ENCODE measurements at regions not wholly inside any gene's neighbourhood (a gene's known extent, or its start where the extent isn't known, plus 50 kb on each side); places are given as distances from the start of the nearest gene placed in this dataset.
"Not testable (repeated sequence)": the region's sequence is repeated elsewhere in the genome, so short reads cannot be mapped to it uniquely, and the experiment has no call there.

GRCh38 chr14:85071447-85071846 is 458.5 kb upstream of the FLRT2 start:
- H3K36me3 ChIP-seq: no peaks in the 10 kb centered on the region
- H3K4me1 ChIP-seq (ENCODE audit: control insufficient read depth in 1 of 2, insufficient read depth in 1 of 2, low read depth in 1 of 2, low read length in 1 of 2): no peaks in the 10 kb centered on the region
- TF ChIP-seq, protein P1, sequence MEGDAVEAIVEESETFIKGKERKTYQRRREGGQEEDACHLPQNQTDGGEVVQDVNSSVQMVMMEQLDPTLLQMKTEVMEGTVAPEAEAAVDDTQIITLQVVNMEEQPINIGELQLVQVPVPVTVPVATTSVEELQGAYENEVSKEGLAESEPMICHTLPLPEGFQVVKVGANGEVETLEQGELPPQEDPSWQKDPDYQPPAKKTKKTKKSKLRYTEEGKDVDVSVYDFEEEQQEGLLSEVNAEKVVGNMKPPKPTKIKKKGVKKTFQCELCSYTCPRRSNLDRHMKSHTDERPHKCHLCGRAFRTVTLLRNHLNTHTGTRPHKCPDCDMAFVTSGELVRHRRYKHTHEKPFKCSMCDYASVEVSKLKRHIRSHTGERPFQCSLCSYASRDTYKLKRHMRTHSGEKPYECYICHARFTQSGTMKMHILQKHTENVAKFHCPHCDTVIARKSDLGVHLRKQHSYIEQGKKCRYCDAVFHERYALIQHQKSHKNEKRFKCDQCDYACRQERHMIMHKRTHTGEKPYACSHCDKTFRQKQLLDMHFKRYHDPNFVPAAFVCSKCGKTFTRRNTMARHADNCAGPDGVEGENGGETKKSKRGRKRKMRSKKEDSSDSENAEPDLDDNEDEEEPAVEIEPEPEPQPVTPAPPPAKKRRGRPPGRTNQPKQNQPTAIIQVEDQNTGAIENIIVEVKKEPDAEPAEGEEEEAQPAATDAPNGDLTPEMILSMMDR (IDR thresholded peaks at IDR 0.05): no peak
- no peaks in the 10 kb centered on the region for H3K9me3 ChIP-seq
- no peak overlapping the region for H3K4me3 ChIP-seq (ENCODE audit: low read depth in 1 of 2, low read length in 1 of 2)
- H3K27ac ChIP-seq: no peak overlapping the region
- H3K27me3 ChIP-seq: no peaks in the 10 kb centered on the region

GRCh38 chr14:85074955-85075354 is 455.0 kb upstream of the FLRT2 start:
- Histone ChIP-seq H3K27ac (no peak overlapping the region), H3K9me3 (no peaks in the 10 kb centered on the region), H3K36me3 (no peaks in the 10 kb centered on the region), H3K4me1 (ENCODE audit: control insufficient read depth in 1 of 2, insufficient read depth in 1 of 2, low read depth in 1 of 2, low read length in 1 of 2) (no peaks in the 10 kb centered on the region), H3K4me3 (ENCODE audit: low read depth in 1 of 2, low read length in 1 of 2) (no peak overlapping the region), H3K27me3 (no peaks in the 10 kb centered on the region)
- TF ChIP-seq, protein P1 (IDR thresholded peaks at IDR 0.05): no peak

GRCh38 chr14:85075694-85076476 is 454.1 kb upstream of the FLRT2 start:
- Histone ChIP-seq H3K9me3 (no peaks in the 10 kb centered on the region), H3K36me3 (no peaks in the 10 kb centered on the region), H3K4me3 (ENCODE audit: low read depth in 1 of 2, low read length in 1 of 2) (no peak overlapping the region), H3K27ac (no peak overlapping the region), H3K4me1 (ENCODE audit: control insufficient read depth in 1 of 2, insufficient read depth in 1 of 2, low read depth in 1 of 2, low read length in 1 of 2) (no peaks in the 10 kb centered on the region), H3K27me3 (no peaks in the 10 kb centered on the region)
- TF ChIP-seq, protein P1 (IDR thresholded peaks at IDR 0.05): no peak

DNA sequence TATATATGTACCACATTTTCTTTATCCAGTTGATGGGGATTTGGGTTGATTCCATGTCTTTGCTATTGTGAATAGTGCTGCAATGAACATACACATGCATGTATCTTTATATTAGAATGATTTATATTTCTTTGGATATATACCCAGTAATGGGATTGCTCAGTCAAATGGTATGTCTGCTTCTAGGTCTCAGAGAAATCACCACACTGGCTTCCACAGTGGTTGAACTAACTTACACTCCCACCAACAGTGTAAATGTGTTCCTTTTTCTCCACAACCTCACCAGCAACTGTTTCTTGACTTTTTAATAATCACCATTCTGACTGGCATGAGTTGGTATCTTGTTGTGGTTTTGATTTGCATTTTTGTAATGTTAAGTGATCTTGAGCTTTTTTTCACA is 452.2 kb upstream of the FLRT2 start:
- H3K36me3 ChIP-seq; H3K4me3 ChIP-seq (ENCODE audit: low read depth in 1 of 2, low read length in 1 of 2); H3K27ac ChIP-seq; H3K4me1 ChIP-seq (ENCODE audit: control insufficient read depth in 1 of 2, insufficient read depth in 1 of 2, low read depth in 1 of 2, low read length in 1 of 2); H3K9me3 ChIP-seq; H3K27me3 ChIP-seq: not testable (repeated sequence)

DNA sequence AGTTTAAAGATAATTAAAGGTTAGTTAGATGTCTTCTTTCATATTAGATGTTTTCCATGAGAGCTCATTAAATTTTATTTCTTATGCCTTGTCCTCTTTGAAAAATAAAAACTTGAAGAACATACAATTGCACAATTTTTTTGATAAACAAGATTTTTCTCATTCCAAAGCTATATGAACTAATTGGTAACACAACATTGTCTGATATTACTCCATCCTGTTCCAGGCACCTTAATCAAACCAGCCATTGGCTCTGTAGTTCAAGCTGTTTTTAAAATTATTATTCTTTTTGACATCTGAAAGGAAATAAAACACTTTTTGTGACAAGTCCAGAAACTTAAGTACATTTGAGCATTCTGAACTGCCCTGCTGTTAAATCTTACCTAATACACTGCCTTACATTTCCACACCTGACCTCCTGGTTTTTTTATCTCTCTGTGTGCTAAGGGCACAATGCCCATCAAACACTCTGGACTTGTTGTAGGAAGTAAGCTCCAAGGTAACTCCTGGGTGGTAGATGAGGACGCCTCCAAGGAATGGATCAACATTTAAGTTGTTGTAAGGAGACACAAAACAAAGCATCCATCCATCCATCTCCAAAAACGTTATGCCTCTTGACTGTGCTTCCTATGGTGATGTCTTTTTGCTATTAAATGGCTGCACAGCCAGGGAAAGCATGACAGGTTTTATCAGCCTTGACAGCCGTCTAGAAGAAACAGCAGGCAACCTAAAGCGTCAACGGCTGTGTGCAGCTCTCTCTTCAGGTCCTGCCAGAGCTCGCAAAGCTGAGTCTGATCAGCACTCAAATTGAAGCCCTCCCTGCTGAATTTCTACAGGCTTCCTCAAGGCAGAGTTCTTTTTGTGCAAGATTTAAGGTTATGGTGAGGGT is 449.9 kb upstream of the FLRT2 start:
- no peak overlapping the region for H3K4me3 ChIP-seq (ENCODE audit: low read depth in 1 of 2, low read length in 1 of 2)
- no peaks in the 10 kb centered on the region for H3K27me3 ChIP-seq
- no peak overlapping the region for H3K27ac ChIP-seq
- TF ChIP-seq, protein P1 (IDR thresholded peaks at IDR 0.05): no peak
- no peaks in the 10 kb centered on the region for H3K4me1 ChIP-seq (ENCODE audit: control insufficient read depth in 1 of 2, insufficient read depth in 1 of 2, low read depth in 1 of 2, low read length in 1 of 2)
- H3K36me3 ChIP-seq: no peaks in the 10 kb centered on the region
- no peaks in the 10 kb centered on the region for H3K9me3 ChIP-seq

DNA sequence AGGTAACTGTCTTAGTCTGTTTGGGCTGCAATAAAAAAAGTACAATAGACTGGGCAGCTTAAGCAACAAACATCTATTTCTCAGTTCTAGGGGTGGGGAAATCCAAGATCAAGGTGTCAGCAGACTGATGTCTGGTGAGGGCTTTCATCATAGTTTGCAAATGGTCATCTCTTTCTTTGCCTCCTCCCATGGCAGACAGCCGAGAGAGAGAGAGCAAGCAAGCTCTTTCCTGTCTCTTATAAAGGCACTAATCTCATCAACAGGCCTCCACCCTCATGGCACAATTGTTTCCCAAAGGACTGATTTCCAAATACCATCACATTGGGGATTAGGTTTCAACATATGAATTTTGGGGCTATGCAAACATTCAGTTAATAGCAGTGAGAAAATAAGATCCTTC is 445.6 kb upstream of the FLRT2 start:
- no peak overlapping the region for H3K4me3 ChIP-seq (ENCODE audit: low read depth in 1 of 2, low read length in 1 of 2)
- H3K9me3 ChIP-seq: no peaks in the 10 kb centered on the region
- no peaks in the 10 kb centered on the region for H3K36me3 ChIP-seq
- no peak overlapping the region for H3K27ac ChIP-seq
- TF ChIP-seq, protein P1 (IDR thresholded peaks at IDR 0.05): no peak
- H3K4me1 ChIP-seq (ENCODE audit: control insufficient read depth in 1 of 2, insufficient read depth in 1 of 2, low read depth in 1 of 2, low read length in 1 of 2): no peaks in the 10 kb centered on the region
- H3K27me3 ChIP-seq: no peaks in the 10 kb centered on the region
